ENCODE measurements at regions not wholly inside any gene's neighbourhood (a gene's known extent, or its start where the extent isn't known, plus 50 kb on each side); places are given as distances from the start of the nearest gene placed in this dataset.
"Not testable (repeated sequence)": the region's sequence is repeated elsewhere in the genome, so short reads cannot be mapped to it uniquely, and the experiment has no call there.

- TF ChIP-seq, protein P1, sequence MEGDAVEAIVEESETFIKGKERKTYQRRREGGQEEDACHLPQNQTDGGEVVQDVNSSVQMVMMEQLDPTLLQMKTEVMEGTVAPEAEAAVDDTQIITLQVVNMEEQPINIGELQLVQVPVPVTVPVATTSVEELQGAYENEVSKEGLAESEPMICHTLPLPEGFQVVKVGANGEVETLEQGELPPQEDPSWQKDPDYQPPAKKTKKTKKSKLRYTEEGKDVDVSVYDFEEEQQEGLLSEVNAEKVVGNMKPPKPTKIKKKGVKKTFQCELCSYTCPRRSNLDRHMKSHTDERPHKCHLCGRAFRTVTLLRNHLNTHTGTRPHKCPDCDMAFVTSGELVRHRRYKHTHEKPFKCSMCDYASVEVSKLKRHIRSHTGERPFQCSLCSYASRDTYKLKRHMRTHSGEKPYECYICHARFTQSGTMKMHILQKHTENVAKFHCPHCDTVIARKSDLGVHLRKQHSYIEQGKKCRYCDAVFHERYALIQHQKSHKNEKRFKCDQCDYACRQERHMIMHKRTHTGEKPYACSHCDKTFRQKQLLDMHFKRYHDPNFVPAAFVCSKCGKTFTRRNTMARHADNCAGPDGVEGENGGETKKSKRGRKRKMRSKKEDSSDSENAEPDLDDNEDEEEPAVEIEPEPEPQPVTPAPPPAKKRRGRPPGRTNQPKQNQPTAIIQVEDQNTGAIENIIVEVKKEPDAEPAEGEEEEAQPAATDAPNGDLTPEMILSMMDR (IDR thresholded peaks at IDR 0.05), result not testable (repeated sequence)
- not testable (repeated sequence) for TF ChIP-seq EZH2 (IDR thresholded peaks at IDR 0.05; ENCODE audit: borderline replicate concordance, insufficient read depth, low read depth, low read length, poor library complexity, severe bottlenecking)
These were observed 116.2 kb downstream of the SYF2 start for GRCh38 chr1:25116117-25116516.
